HEK293 (cell line): ENCODE measurements at regions not wholly inside any gene's neighbourhood (a gene's known extent, or its start where the extent isn't known, plus 50 kb on each side); places are given as distances from the start of the nearest gene placed in this dataset.

Source experiments
- CTCF ChIA-PET: fragments of 350-600 bp; formaldehyde crosslinking; extraction: SDS; loops from one replicate; lab custom pipeline; 2021; ENCODE audit warnings: antibody characterized with exemption; lab: Yijun Ruan, JAX
- POLR2A ChIA-PET: fragments of 300-600 bp; formaldehyde crosslinking; extraction: SDS; loops from one replicate; lab custom pipeline; 2020; ENCODE audit warnings: antibody characterized with exemption, inconsistent platforms; lab: Yijun Ruan, JAX
- H3K27ac ChIP-seq: fragments of 200-500 bp; sonication (Bioruptor generic); 2 replicates; pipeline ENCODE4 v1.5.1; 2014; ENCODE audit warnings: low read depth, low read length, control low read depth, inconsistent platforms; ENCODE audit errors: extremely low read depth
- H3K36me3 ChIP-seq, 2 experiments: fragments of 200-500 bp in 1 of 2; sonication (Bioruptor generic) in 1 of 2; 1 replicate in 1 of 2; 2 replicates in 1 of 2; pipeline ENCODE4 v1.5.1; 2014 to 2017; ENCODE audit warnings: inconsistent platforms in 2 of 2, low read length in 2 of 2; ENCODE audit not compliant: control insufficient read depth in 2 of 2, insufficient read depth in 1 of 2
- H3K4me1 ChIP-seq: fragments of 200-500 bp; sonication (Bioruptor generic); 2 replicates; pipeline ENCODE4 v1.5.1; 2014; ENCODE audit warnings: mild to moderate bottlenecking, low read length, inconsistent platforms; ENCODE audit not compliant: control insufficient read depth, insufficient read depth
- H3K4me3 ChIP-seq: 2 replicates; pipeline ENCODE4 v1.5.1; 2011; ENCODE audit warnings: low read depth, mild to moderate bottlenecking, control low read depth, low read length, moderate library complexity
- H3K9me3 ChIP-seq: fragments of 200-500 bp; sonication (Bioruptor generic); 2 replicates; pipeline ENCODE4 v1.5.1; 2014; ENCODE audit warnings: low read depth, low read length, inconsistent platforms; ENCODE audit not compliant: control insufficient read depth, insufficient read depth
- BCL11A ChIP-seq: fragments of 450-650 bp; formaldehyde crosslinking; IDR thresholded peaks from 2 replicates; pipeline ENCODE4 v1.5.1; 2016; ENCODE audit warnings: low read depth, missing biosample characterization, missing genetic modification characterization
- KLF1 ChIP-seq: fragments of 450-650 bp; formaldehyde crosslinking; IDR thresholded peaks from 2 replicates; pipeline ENCODE4 v1.5.1; 2016; ENCODE audit warnings: missing biosample characterization, missing genetic modification characterization
- KLF7 ChIP-seq: fragments of 450-650 bp; formaldehyde crosslinking; IDR thresholded peaks from 2 replicates; pipeline ENCODE4 v1.5.1; 2016; ENCODE audit warnings: missing biosample characterization, missing genetic modification characterization, borderline replicate concordance
- OVOL3 ChIP-seq: fragments of 450-650 bp; formaldehyde crosslinking; IDR thresholded peaks from 2 replicates; pipeline ENCODE4 v1.5.1; 2016; ENCODE audit warnings: missing biosample characterization, missing genetic modification characterization
- PRDM1 ChIP-seq: fragments of 450-650 bp; formaldehyde crosslinking; IDR thresholded peaks from 2 replicates; pipeline ENCODE4; 2016; ENCODE audit warnings: missing biosample characterization, missing genetic modification characterization
- ZBTB20 ChIP-seq: fragments of 450-650 bp; formaldehyde crosslinking; IDR thresholded peaks from 2 replicates; pipeline ENCODE4 v1.5.1; 2016; ENCODE audit warnings: missing biosample characterization, missing genetic modification characterization
- ZIC2 ChIP-seq: fragments of 450-650 bp; formaldehyde crosslinking; IDR thresholded peaks from 2 replicates; pipeline ENCODE4 v1.5.1; 2016; ENCODE audit warnings: missing biosample characterization, missing genetic modification characterization
- ZNF214 ChIP-seq: fragments of 450-650 bp; formaldehyde crosslinking; IDR thresholded peaks from 2 replicates; pipeline ENCODE4 v1.5.1; 2017; ENCODE audit warnings: missing biosample characterization, mild to moderate bottlenecking, missing genetic modification characterization, borderline replicate concordance
- ZNF23 ChIP-seq: fragments of 450-650 bp; formaldehyde crosslinking; IDR thresholded peaks from 2 replicates; pipeline ENCODE4 v1.5.1; 2016; ENCODE audit warnings: missing biosample characterization, missing genetic modification characterization, borderline replicate concordance
- ZNF266 ChIP-seq: fragments of 450-650 bp; formaldehyde crosslinking; IDR thresholded peaks from 2 replicates; pipeline ENCODE4 v1.5.1; 2016; ENCODE audit warnings: missing biosample characterization, missing genetic modification characterization, low read depth
- ZNF302 ChIP-seq: fragments of 450-650 bp; formaldehyde crosslinking; IDR thresholded peaks from 2 replicates; pipeline ENCODE4 v1.5.1; 2016; ENCODE audit warnings: missing biosample characterization, missing genetic modification characterization, low read depth
- ZNF48 ChIP-seq: fragments of 450-650 bp; formaldehyde crosslinking; IDR thresholded peaks from 2 replicates; pipeline ENCODE4 v1.5.1; 2016; ENCODE audit warnings: missing biosample characterization, missing genetic modification characterization
- ZNF555 ChIP-seq: fragments of 450-650 bp; formaldehyde crosslinking; conservative IDR thresholded peaks from 2 replicates; pipeline ENCODE4 v1.5.1; 2017; ENCODE audit warnings: missing biosample characterization, mild to moderate bottlenecking, missing genetic modification characterization, inconsistent platforms
- ZNF571 ChIP-seq: fragments of 450-650 bp; formaldehyde crosslinking; IDR thresholded peaks from 2 replicates; pipeline ENCODE4 v1.5.0; 2017; ENCODE audit warnings: missing biosample characterization, missing genetic modification characterization
- TF ChIP-seq, protein P1 (sequence below): fragments of 450-650 bp; formaldehyde crosslinking; IDR thresholded peaks from 2 replicates; pipeline ENCODE4 v1.5.1; 2016; ENCODE audit warnings: missing biosample characterization, missing genetic modification characterization
- TF ChIP-seq, protein P2 (sequence below): fragments of 450-650 bp; formaldehyde crosslinking; IDR thresholded peaks from 2 replicates; pipeline ENCODE4 v1.5.1; 2016; ENCODE audit warnings: missing biosample characterization, missing genetic modification characterization
- TF ChIP-seq, protein P3 (sequence below): fragments of 450-650 bp; formaldehyde crosslinking; IDR thresholded peaks from 2 replicates; pipeline ENCODE4 v1.5.1; 2016; ENCODE audit warnings: missing biosample characterization, missing genetic modification characterization
- TF ChIP-seq, protein P4 (sequence below): fragments of 450-650 bp; formaldehyde crosslinking; IDR thresholded peaks from 2 replicates; pipeline ENCODE4 v1.5.1; 2016; ENCODE audit warnings: missing biosample characterization, missing genetic modification characterization, borderline replicate concordance
- TF ChIP-seq, protein P5 (sequence below): fragments of 450-650 bp; formaldehyde crosslinking; IDR thresholded peaks from 2 replicates; pipeline ENCODE4 v1.5.1; 2016; ENCODE audit warnings: missing biosample characterization, missing genetic modification characterization, low read depth

DNA sequence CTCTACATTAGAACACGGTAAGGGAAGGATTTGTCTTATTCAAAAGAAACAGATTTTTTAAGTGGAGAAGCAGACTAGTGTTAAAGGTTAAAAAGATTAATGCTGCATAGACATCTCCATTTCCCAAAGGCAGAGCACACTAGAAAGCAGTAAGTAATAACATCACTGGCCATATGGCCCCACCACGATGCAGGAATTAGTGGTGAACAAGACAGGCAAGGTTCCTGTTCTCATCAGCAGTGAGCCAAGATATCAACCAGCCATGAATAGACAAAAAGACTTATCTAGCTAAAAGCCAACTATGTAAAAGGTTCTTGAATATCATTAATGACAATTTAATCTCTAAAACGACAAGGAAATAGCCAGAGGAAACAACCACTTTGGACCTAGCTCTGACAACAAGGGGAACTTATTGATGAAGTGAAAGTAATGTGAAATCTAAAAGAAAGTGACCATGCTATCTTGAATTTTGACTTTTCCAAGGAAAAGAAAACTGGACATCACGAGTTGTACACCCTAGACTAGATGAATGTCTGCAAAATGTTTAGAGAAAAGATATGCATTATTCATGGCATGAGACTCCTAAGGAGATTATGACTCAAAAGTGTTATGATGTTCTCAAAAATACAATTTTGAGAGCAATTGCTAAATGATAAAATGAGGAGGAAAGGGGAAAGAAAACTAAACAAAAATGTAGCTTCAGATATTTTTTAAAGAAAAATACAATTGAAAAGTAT lies 157.9 kb upstream of the STXBP5 start:
- ChIA-PET POLR2A (no interaction called here), CTCF (no interaction called here)
- H3K4me3 ChIP-seq = no peak overlapping the region
- TF ChIP-seq KLF7 (tag by site-specific recombination) (no peak), PRDM1 (tag by site-specific recombination) (peak; percentile 66)
- H3K27ac ChIP-seq = no peak overlapping the region
- H3K9me3 ChIP-seq = no peaks in the 10 kb centered on the region
- H3K4me1 ChIP-seq = no peaks in the 10 kb centered on the region
- H3K36me3 ChIP-seq = no peaks in the 10 kb centered on the region

DNA sequence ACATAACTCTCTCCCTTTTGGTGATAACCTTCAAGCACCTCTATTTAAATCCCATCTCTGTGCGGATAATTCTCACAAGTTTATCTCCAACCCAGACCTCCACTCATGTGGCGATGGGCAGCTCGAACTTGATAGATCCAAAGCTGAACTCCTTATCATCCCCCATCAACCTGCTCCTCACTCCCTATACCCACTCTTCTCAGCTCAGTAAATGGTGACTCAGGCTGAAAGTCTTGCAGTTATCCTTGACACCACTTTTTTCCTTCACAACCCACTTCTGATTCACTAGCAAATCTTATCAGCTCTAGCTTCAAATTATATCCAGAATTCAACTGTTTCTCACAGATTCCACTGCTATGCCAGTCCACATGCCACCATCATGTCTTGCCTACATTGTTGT lies 155.3 kb upstream of the STXBP5 start:
- Histone ChIP-seq H3K36me3 (no peaks in the 10 kb centered on the region), H3K27ac (no peak overlapping the region), H3K9me3 (no peaks in the 10 kb centered on the region), H3K4me1 (no peaks in the 10 kb centered on the region), H3K4me3 (no peak overlapping the region)
- ChIA-PET CTCF (interaction anchor here (0.6 kb wide), 1 partner anchor 264 kb away, joined by 3 read pairs; no protein-coding TSS in a partner anchor), POLR2A (no interaction called here)
- TF ChIP-seq, protein P1, sequence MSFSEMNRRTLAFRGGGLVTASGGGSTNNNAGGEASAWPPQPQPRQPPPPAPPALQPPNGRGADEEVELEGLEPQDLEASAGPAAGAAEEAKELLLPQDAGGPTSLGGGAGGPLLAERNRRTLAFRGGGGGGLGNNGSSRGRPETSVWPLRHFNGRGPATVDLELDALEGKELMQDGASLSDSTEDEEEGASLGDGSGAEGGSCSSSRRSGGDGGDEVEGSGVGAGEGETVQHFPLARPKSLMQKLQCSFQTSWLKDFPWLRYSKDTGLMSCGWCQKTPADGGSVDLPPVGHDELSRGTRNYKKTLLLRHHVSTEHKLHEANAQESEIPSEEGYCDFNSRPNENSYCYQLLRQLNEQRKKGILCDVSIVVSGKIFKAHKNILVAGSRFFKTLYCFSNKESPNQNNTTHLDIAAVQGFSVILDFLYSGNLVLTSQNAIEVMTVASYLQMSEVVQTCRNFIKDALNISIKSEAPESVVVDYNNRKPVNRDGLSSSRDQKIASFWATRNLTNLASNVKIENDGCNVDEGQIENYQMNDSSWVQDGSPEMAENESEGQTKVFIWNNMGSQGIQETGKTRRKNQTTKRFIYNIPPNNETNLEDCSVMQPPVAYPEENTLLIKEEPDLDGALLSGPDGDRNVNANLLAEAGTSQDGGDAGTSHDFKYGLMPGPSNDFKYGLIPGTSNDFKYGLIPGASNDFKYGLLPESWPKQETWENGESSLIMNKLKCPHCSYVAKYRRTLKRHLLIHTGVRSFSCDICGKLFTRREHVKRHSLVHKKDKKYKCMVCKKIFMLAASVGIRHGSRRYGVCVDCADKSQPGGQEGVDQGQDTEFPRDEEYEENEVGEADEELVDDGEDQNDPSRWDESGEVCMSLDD = no peak
- TF ChIP-seq KLF1 (no peak), ZNF48 (tag by site-specific recombination) (no peak), ZNF266 (tag by site-specific recombination) (no peak), ZNF571 (tag by site-specific recombination) (no peak), ZNF214 (tag by site-specific recombination) (no peak), BCL11A (no peak), ZNF302 (tag by site-specific recombination) (no peak)
- TF ChIP-seq, protein P2, sequence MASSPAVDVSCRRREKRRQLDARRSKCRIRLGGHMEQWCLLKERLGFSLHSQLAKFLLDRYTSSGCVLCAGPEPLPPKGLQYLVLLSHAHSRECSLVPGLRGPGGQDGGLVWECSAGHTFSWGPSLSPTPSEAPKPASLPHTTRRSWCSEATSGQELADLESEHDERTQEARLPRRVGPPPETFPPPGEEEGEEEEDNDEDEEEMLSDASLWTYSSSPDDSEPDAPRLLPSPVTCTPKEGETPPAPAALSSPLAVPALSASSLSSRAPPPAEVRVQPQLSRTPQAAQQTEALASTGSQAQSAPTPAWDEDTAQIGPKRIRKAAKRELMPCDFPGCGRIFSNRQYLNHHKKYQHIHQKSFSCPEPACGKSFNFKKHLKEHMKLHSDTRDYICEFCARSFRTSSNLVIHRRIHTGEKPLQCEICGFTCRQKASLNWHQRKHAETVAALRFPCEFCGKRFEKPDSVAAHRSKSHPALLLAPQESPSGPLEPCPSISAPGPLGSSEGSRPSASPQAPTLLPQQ = no peak

DNA sequence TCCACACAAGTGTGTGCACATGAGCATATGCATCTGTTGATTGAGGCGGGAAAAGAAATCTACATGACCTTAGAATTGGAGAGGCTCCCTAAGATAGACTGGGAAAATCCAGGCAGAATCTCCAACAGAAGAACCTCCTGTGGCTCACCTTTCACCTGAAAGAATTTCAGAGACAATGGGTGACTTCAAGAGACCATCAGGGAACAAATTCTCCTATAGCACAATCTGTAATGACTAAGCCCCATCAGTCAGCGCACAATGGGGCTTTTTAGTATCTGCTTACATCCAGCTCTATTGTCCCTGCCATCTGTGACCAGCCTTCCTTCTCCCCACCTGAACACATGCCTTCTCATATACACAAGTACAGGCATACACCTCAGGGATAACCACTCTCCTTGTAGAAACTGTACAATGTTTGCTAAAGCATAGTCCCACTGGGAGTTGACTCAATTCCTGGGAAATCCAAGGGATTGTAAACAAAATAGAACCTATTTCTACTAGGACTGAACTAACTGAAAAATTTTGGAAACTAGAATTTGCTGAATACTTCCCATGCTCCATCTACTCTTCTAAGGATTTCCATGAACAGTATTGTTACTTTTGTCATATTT lies 150.8 kb upstream of the STXBP5 start:
- Histone ChIP-seq H3K4me1 (no peaks in the 10 kb centered on the region), H3K4me3 (no peak overlapping the region), H3K9me3 (no peaks in the 10 kb centered on the region), H3K27ac (no peak overlapping the region), H3K36me3 (no peaks in the 10 kb centered on the region)
- CTCF ChIA-PET = no interaction called here
- POLR2A ChIA-PET = no interaction called here
- TF ChIP-seq ZBTB20 (tag by site-specific recombination) (no peak), ZIC2 (tag by site-specific recombination) (no peak), ZNF23 (tag by site-specific recombination) (no peak), BCL11A (no peak), ZNF555 (tag by site-specific recombination) (no peak), OVOL3 (tag by site-specific recombination) (no peak)
- TF ChIP-seq, protein P3, sequence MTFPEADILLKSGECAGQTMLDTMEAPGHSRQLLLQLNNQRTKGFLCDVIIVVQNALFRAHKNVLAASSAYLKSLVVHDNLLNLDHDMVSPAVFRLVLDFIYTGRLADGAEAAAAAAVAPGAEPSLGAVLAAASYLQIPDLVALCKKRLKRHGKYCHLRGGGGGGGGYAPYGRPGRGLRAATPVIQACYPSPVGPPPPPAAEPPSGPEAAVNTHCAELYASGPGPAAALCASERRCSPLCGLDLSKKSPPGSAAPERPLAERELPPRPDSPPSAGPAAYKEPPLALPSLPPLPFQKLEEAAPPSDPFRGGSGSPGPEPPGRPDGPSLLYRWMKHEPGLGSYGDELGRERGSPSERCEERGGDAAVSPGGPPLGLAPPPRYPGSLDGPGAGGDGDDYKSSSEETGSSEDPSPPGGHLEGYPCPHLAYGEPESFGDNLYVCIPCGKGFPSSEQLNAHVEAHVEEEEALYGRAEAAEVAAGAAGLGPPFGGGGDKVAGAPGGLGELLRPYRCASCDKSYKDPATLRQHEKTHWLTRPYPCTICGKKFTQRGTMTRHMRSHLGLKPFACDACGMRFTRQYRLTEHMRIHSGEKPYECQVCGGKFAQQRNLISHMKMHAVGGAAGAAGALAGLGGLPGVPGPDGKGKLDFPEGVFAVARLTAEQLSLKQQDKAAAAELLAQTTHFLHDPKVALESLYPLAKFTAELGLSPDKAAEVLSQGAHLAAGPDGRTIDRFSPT (tag by site-specific recombination) = no peak
- TF ChIP-seq, protein P4, sequence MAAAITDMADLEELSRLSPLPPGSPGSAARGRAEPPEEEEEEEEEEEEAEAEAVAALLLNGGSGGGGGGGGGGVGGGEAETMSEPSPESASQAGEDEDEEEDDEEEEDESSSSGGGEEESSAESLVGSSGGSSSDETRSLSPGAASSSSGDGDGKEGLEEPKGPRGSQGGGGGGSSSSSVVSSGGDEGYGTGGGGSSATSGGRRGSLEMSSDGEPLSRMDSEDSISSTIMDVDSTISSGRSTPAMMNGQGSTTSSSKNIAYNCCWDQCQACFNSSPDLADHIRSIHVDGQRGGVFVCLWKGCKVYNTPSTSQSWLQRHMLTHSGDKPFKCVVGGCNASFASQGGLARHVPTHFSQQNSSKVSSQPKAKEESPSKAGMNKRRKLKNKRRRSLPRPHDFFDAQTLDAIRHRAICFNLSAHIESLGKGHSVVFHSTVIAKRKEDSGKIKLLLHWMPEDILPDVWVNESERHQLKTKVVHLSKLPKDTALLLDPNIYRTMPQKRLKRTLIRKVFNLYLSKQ (tag by site-specific recombination) = no peak
- TF ChIP-seq, protein P5, sequence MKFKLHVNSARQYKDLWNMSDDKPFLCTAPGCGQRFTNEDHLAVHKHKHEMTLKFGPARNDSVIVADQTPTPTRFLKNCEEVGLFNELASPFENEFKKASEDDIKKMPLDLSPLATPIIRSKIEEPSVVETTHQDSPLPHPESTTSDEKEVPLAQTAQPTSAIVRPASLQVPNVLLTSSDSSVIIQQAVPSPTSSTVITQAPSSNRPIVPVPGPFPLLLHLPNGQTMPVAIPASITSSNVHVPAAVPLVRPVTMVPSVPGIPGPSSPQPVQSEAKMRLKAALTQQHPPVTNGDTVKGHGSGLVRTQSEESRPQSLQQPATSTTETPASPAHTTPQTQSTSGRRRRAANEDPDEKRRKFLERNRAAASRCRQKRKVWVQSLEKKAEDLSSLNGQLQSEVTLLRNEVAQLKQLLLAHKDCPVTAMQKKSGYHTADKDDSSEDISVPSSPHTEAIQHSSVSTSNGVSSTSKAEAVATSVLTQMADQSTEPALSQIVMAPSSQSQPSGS (tag by site-specific recombination) = no peak
